ACC112 (cell line): ENCODE measurements at regions not wholly inside any gene's neighbourhood (a gene's known extent, or its start where the extent isn't known, plus 50 kb on each side); places are given as distances from the start of the nearest gene placed in this dataset.
"Not testable (repeated sequence)": the region's sequence is repeated elsewhere in the genome, so short reads cannot be mapped to it uniquely, and the experiment has no call there.

Experiments used
- H2AFZ ChIP-seq: fragments of 200-600 bp; sonication (generic); one replicate; pipeline ENCODE4 v1.6.0; 2017; ENCODE audit warnings: antibody characterized with exemption, low read length; ENCODE audit not compliant: unreplicated experiment
- H3K27ac ChIP-seq: fragments of 200-600 bp; sonication (generic); 2 replicates; pipeline ENCODE4 v1.5.1; 2014; ENCODE audit warnings: low read depth, mild to moderate bottlenecking, antibody characterized with exemption, low read length, moderate library complexity
- H3K27me3 ChIP-seq: fragments of 200-600 bp; sonication (generic); 2 replicates; pipeline ENCODE4 v1.6.1; 2014; ENCODE audit warnings: mild to moderate bottlenecking, antibody characterized with exemption, low read length, moderate library complexity, mixed read lengths; ENCODE audit not compliant: insufficient read depth
- H3K36me3 ChIP-seq: fragments of 200-600 bp; sonication (generic); 2 replicates; pipeline ENCODE4 v1.6.1; 2016; ENCODE audit warnings: mild to moderate bottlenecking, antibody characterized with exemption, low read length, moderate library complexity, mixed read lengths; ENCODE audit not compliant: insufficient read depth
- H3K4me1 ChIP-seq: fragments of 200-600 bp; sonication (generic); one replicate; pipeline ENCODE4 v1.6.1; 2016; ENCODE audit warnings: low read length, mixed read lengths; ENCODE audit not compliant: insufficient read depth, unreplicated experiment, control insufficient read depth
- H3K4me3 ChIP-seq: fragments of 200-600 bp; sonication (generic); 2 replicates; pipeline ENCODE4 v1.5.1; 2014; ENCODE audit warnings: mild to moderate bottlenecking, low read depth, low read length
- H3K79me2 ChIP-seq: fragments of 200-600 bp; sonication (generic); one replicate; pipeline ENCODE4 v1.6.0; 2016; ENCODE audit warnings: low read length; ENCODE audit not compliant: control insufficient read depth, unreplicated experiment, insufficient read depth

DNA sequence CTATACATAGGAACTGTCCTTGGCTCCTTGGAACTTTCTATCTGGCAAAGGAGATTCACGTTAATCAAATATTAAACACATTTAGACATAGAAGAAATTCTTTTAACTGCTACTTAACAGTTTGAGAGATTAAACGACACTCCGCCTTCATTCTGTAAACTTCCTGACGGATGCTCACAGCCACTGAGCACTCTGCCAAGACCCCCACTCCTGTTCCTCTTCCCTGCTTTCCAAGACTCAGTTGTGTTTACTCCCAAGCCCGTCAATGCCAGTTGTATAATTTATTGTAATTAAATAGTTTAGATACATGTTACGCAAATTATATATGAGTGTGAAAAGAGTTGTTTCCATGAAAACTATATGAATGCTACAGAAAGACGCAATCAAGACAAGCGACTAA, 321.4 kb upstream of the EPHA4 start:
- Histone ChIP-seq H3K4me3 (no peak overlapping the region), H3K27ac (no peak overlapping the region), H2AFZ (no peak overlapping the region), H3K36me3 (no peaks in the 10 kb centered on the region), H3K4me1 (peaks cover 17% of the 10 kb centered on the region), H3K27me3 (no peaks in the 10 kb centered on the region), H3K79me2 (no peaks in the 10 kb centered on the region)

DNA sequence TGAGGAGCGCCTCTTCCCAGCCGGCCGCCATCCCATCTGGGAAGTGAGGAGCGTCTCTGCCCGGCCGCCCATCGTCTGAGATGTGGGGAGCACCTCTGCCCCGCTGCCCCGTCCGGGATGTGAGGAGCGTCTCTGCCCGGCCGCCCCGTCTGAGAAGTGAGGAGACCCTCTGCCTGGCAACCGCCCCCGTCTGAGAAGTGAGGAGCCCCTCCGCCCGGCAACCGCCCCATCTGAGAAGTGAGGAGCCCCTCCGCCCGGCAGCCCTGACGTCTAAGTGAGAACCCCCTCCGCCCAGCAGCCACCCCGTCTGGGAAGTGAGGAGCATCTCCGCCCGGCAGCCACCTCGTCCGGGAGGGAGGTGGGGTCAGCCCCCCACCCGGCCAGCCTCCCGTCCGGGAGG, 319.9 kb upstream of the EPHA4 start:
- H3K79me2 ChIP-seq, H3K27me3 ChIP-seq, H3K27ac ChIP-seq, H2AFZ ChIP-seq, H3K36me3 ChIP-seq, H3K4me3 ChIP-seq: not testable (repeated sequence)
- H3K4me1 ChIP-seq = peaks cover 13% of the 10 kb centered on the region

DNA sequence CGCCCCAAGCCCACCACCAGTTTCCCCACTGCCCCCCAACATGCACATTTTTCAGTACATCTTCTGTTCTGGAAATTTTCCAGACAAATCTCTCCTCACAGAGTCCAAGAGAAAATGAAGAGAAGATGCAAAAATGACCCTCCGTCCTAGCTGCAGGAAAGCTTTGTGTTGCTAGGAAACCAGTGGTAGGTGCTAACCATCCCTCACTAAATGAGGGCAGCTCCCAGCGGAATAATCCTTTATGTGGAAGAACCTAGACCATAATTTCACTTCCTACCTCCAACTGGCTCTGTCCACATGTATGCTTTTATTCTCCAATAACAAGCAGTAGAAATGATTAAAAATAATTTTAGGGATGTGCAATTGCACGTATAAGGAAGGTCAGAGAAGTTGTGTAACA, 311.9 kb upstream of the EPHA4 start:
- H3K4me1 ChIP-seq = no peaks in the 10 kb centered on the region
- no peaks in the 10 kb centered on the region for H3K27me3 ChIP-seq
- H3K36me3 ChIP-seq = no peaks in the 10 kb centered on the region
- H3K79me2 ChIP-seq = no peaks in the 10 kb centered on the region
- no peak overlapping the region for H2AFZ ChIP-seq
- no peak overlapping the region for H3K4me3 ChIP-seq
- H3K27ac ChIP-seq = no peak overlapping the region

DNA sequence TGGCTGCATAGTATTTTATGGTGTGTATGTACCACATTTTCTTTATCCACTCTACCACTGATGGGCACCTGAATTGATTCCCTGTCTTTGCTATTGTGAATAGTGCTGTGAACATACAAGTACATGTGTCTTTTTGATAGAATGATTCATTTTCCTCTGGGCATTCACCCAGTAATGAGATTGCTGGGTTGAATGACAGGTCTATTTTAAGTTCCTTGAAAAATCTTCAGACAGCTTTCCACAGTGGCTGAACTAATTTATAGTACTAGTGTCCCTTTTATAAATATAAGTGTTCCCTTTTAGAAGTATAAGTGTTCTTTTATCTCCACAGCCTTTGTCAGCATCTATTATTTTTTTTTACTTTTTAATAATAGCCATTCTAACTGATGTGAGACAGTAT, 303.9 kb upstream of the EPHA4 start:
- Histone ChIP-seq H3K4me3 (no peak overlapping the region), H3K36me3 (no peaks in the 10 kb centered on the region), H3K27ac (no peak overlapping the region), H2AFZ (no peak overlapping the region), H3K79me2 (no peaks in the 10 kb centered on the region), H3K4me1 (no peaks in the 10 kb centered on the region), H3K27me3 (no peaks in the 10 kb centered on the region)

DNA sequence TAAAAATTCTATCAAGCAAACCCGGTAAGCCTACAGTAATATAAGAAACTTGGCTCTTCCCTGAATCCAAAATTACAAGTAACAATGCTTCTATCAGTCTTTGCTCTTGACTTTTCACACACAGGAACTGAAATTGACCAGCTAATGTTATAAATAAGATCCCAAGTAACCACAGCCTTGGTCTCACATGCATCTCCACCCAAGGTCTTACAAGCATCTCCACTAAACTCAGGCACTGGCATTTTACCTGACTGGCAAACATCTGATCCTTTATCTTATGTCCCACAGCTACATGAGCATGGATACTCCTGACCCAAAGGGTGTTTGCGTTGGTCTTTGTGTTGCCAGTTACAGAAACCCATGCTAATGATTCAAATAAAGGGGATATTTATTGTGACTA, 302.3 kb upstream of the EPHA4 start:
- Histone ChIP-seq H3K36me3 (no peaks in the 10 kb centered on the region), H3K79me2 (no peaks in the 10 kb centered on the region), H3K4me3 (no peak overlapping the region), H3K4me1 (no peaks in the 10 kb centered on the region), H3K27me3 (no peaks in the 10 kb centered on the region), H2AFZ (no peak overlapping the region), H3K27ac (no peak overlapping the region)

DNA sequence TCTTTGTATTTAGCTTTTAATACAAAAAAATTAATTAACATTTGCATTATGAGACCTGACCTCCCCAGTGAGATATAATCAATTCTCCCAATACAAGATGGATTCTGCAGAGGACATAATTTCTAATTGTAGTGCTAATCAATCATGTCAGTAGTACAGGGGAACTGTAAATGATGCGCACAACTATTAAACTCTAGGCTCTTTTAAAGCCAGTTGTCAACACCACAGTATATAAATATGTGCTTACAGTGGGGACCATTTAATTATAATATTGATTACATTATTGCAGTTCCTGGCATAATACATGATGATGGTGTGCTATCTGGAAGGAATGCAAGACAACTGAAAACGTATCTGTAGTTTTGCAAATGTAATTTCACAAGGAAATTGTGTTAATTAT, 285.6 kb upstream of the EPHA4 start:
- Histone ChIP-seq H2AFZ (no peak overlapping the region), H3K4me3 (no peak overlapping the region), H3K36me3 (no peaks in the 10 kb centered on the region), H3K27ac (no peak overlapping the region), H3K27me3 (no peaks in the 10 kb centered on the region), H3K4me1 (no peaks in the 10 kb centered on the region), H3K79me2 (no peaks in the 10 kb centered on the region)

DNA sequence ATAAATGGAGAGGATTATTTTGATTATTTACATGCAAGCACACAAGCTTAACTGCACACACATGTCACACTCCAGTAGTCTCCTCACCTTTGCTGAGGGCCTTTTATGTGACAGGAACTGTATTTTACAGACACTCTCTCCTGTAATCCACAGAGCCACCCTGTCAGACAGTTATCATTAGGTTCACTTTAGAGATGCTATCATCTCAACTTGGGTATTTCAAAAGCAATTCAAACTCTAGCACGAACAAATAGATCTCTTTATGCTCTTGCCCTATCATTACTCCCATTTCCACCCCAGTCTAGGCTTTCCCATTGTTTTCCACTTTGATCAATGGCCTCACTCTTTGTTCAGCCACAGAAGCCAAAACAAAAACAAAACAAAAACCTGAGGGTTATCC, 281.2 kb upstream of the EPHA4 start:
- Histone ChIP-seq H3K4me1 (peaks cover 11% of the 10 kb centered on the region), H3K27me3 (no peaks in the 10 kb centered on the region), H3K27ac (no peak overlapping the region), H3K79me2 (no peaks in the 10 kb centered on the region), H3K4me3 (no peak overlapping the region), H3K36me3 (no peaks in the 10 kb centered on the region), H2AFZ (no peak overlapping the region)

DNA sequence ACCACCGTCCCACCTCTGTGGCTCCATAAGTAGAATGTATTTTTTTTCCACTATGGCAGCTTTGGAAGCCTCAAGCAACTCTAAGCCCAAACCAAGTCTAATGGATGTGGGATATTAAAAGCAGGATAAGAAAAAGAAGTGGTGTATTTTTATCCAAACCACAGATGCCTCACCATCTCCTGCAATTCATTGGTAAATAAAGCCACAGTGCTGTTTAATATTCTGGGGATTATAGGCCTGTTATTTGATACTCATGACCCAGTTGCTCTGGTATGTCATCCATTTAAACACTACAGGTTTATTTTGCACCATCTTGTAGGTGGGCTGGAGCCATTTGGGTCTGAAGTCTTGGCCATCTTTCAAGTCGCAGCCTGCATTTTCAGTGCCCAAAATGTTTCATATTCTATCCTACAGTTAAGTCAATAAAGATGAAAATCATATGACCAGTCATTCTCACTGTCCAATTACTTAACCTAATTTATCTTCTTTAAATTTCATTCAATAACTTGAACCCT, 279.5 kb upstream of the EPHA4 start:
- Histone ChIP-seq H3K79me2 (no peaks in the 10 kb centered on the region), H3K4me1 (peaks cover 11% of the 10 kb centered on the region), H3K27me3 (no peaks in the 10 kb centered on the region), H2AFZ (no peak overlapping the region), H3K36me3 (no peaks in the 10 kb centered on the region), H3K4me3 (no peak overlapping the region), H3K27ac (no peak overlapping the region)

DNA sequence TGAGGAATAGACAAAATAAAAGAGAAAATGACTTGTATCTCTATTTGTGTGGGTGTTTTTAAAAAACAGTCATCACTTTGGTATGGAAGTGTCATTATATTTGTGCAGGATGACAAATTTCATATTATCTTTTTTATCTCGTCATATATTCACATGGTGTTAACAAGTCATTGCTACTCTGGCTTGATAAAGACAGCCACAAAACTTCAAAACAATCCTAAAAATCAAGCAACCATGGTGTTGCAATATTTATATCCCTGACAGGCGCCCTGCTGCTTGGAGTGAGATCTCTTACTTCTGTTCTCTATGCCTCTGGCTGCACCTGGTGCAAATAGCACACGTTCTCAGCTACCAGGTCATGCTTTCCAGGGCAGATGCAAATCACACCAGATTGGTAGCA, 278.0 kb upstream of the EPHA4 start:
- Histone ChIP-seq H3K27ac (no peak overlapping the region), H3K27me3 (no peaks in the 10 kb centered on the region), H3K4me3 (no peak overlapping the region), H3K36me3 (no peaks in the 10 kb centered on the region), H3K79me2 (no peaks in the 10 kb centered on the region), H3K4me1 (peaks cover 13% of the 10 kb centered on the region), H2AFZ (no peak overlapping the region)

DNA sequence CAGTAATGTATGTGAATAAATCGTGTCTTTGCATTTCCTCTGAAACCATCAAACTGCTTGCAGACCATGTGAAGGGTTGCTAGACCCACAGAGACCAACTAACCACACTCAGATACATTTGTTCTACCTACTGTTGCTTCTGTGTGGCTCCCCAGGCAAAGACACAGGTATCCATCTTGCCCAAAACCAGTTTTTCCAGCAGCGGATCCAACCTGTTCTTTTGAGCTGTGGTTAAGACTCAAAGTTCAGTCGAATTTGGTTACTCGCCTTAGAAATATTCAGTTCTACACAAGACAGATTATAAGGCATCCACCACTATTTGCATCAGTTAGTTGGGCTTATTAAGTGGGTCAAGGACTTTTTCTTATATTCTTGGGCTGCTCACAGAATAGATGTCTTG, 276.2 kb upstream of the EPHA4 start:
- Histone ChIP-seq H3K36me3 (no peaks in the 10 kb centered on the region), H2AFZ (no peak overlapping the region), H3K27me3 (no peaks in the 10 kb centered on the region), H3K4me1 (peaks cover 16% of the 10 kb centered on the region), H3K79me2 (no peaks in the 10 kb centered on the region), H3K27ac (no peak overlapping the region), H3K4me3 (no peak overlapping the region)

DNA sequence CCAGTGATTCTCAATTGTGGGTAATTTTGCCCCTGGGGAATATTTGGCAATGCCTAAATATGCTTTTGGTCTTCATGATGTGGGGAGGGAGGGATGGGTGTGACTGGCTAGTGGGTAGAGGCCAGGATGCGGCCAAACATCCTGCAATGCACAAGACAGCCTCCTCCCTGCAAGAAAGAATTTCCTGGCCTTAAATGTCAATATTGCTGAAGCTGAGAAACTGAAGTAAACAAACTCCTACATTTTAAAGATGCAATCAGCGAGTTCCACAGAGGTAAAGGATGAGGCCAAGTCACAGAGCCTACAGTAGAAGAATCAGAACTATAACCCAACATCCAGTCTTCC, 272.9 kb upstream of the EPHA4 start:
- Histone ChIP-seq H2AFZ (no peak overlapping the region), H3K4me3 (no peak overlapping the region), H3K36me3 (no peaks in the 10 kb centered on the region), H3K79me2 (no peaks in the 10 kb centered on the region), H3K27ac (no peak overlapping the region), H3K27me3 (no peaks in the 10 kb centered on the region), H3K4me1 (peaks cover 8% of the 10 kb centered on the region)
